ENCODE measurements at regions not wholly inside any gene's neighbourhood (a gene's known extent, or its start where the extent isn't known, plus 50 kb on each side); places are given as distances from the start of the nearest gene placed in this dataset.

- TF ChIP-seq, protein P1, sequence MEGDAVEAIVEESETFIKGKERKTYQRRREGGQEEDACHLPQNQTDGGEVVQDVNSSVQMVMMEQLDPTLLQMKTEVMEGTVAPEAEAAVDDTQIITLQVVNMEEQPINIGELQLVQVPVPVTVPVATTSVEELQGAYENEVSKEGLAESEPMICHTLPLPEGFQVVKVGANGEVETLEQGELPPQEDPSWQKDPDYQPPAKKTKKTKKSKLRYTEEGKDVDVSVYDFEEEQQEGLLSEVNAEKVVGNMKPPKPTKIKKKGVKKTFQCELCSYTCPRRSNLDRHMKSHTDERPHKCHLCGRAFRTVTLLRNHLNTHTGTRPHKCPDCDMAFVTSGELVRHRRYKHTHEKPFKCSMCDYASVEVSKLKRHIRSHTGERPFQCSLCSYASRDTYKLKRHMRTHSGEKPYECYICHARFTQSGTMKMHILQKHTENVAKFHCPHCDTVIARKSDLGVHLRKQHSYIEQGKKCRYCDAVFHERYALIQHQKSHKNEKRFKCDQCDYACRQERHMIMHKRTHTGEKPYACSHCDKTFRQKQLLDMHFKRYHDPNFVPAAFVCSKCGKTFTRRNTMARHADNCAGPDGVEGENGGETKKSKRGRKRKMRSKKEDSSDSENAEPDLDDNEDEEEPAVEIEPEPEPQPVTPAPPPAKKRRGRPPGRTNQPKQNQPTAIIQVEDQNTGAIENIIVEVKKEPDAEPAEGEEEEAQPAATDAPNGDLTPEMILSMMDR (IDR thresholded peaks at IDR 0.05; ENCODE audit: insufficient read depth, low read length, poor library complexity, severe bottlenecking) = no peak
- H3K27me3 ChIP-seq (ENCODE audit: control insufficient read depth, insufficient read depth, low read length) = no peaks in the 10 kb centered on the region
- no peak for DNase-seq (ENCODE audit: low read depth)
- H3K4me3 ChIP-seq (ENCODE audit: low read depth, low read length) = no peak overlapping the region
- no peaks in the 10 kb centered on the region for H3K36me3 ChIP-seq (ENCODE audit: control insufficient read depth, insufficient read depth, low read length)
These were observed 445.3 kb downstream of the HTR7 start for GRCh38 chr10:90412582-90412981.

- TF ChIP-seq, protein P1 (IDR thresholded peaks at IDR 0.05; ENCODE audit: insufficient read depth, low read length, poor library complexity, severe bottlenecking) = no peak
- Histone ChIP-seq H3K4me3 (ENCODE audit: low read depth, low read length) (no peak overlapping the region), H3K36me3 (ENCODE audit: control insufficient read depth, insufficient read depth, low read length) (no peaks in the 10 kb centered on the region), H3K27me3 (ENCODE audit: control insufficient read depth, insufficient read depth, low read length) (no peaks in the 10 kb centered on the region)
- no peak for DNase-seq (ENCODE audit: low read depth)
These were observed 444.6 kb downstream of the HTR7 start for GRCh38 chr10:90413196-90413595.

DNA sequence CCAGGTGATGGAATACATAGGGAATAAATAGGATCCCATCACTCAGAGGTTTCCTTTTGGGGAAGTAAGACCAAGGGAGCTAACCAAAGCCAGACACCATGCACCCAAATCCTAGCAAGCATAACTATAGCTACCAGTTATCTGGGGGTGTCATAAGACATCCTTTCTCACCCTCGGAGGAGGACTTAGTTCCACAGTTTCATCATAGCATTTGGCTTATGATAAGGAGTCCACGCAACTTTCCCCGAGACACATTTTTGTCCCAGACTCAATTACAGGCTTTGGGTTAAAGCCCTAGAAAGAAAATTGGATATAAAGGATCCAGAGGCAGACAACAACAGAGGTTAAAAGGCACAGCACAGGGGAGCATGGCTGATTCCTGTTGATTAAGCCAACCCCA lies 442.9 kb downstream of the HTR7 start:
- TF ChIP-seq, protein P1 (IDR thresholded peaks at IDR 0.05; ENCODE audit: insufficient read depth, low read length, poor library complexity, severe bottlenecking) = no peak
- no peaks in the 10 kb centered on the region for H3K27me3 ChIP-seq (ENCODE audit: control insufficient read depth, insufficient read depth, low read length)
- H3K36me3 ChIP-seq (ENCODE audit: control insufficient read depth, insufficient read depth, low read length) = no peaks in the 10 kb centered on the region
- DNase-seq (ENCODE audit: low read depth) = no peak
- no peak overlapping the region for H3K4me3 ChIP-seq (ENCODE audit: low read depth, low read length)

DNA sequence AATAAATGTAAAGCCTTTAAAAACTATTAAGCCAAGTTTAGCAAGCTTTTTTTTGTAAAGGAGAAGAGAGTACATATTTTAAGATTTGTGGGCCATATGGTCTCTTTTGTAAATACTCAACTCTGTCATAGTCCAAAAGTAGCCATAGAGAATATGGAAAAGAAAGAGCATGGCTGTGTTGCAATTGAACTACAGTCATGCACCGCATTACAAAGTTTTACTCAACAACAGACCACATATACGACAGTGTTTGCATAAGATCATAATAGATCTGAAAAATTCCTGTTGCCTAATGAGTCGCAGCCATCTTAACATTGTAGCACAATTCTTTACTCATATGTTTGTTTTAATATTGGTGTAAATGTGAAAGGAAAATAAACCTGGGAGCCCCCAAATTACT lies 440.8 kb downstream of the HTR7 start:
- no peaks in the 10 kb centered on the region for H3K36me3 ChIP-seq (ENCODE audit: control insufficient read depth, insufficient read depth, low read length)
- no peaks in the 10 kb centered on the region for H3K27me3 ChIP-seq (ENCODE audit: control insufficient read depth, insufficient read depth, low read length)
- H3K4me3 ChIP-seq (ENCODE audit: low read depth, low read length) = no peak overlapping the region
- DNase-seq (ENCODE audit: low read depth) = peak; percentile 55
- TF ChIP-seq, protein P1 (IDR thresholded peaks at IDR 0.05; ENCODE audit: insufficient read depth, low read length, poor library complexity, severe bottlenecking) = no peak

DNA sequence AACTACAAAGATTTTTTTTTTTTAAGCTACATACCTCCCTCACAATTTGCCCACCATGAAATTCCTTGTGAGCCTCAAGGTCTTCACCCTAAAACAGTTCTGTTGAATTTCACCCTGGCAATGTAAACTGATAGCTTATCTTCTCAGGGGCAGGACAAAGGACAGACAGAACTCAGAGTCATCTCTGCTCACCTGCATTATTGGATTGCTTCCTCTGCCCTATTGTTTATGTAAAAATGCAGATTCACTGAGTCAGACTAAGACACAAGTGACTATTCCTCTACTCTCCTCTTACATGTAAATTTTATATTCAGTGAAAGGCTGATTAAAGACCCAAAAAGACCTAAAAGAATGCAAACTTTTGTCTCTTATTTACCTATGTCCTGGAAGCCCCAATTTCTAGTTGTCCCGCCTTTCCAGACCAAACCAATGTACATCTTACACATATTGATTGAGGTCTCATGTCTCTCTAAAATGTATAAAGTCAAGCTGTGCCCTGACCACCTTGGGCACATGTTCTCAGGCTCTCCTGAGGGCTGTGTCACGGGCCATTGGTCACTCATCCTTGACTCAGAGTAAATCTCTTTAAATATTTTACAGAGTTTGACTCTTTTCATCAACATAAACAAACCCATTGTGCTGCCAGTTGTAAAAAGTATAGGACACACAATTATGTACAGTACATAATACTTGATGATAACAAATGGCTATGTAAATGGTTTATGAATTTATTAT lies 440.2 kb downstream of the HTR7 start:
- Histone ChIP-seq H3K36me3 (ENCODE audit: control insufficient read depth, insufficient read depth, low read length) (no peaks in the 10 kb centered on the region), H3K4me3 (ENCODE audit: low read depth, low read length) (no peak overlapping the region), H3K27me3 (ENCODE audit: control insufficient read depth, insufficient read depth, low read length) (no peaks in the 10 kb centered on the region)
- no peak for DNase-seq (ENCODE audit: low read depth)
- TF ChIP-seq, protein P1 (IDR thresholded peaks at IDR 0.05; ENCODE audit: insufficient read depth, low read length, poor library complexity, severe bottlenecking) = no peak

Data from kidney epithelial cell (primary cell).